Brain microvascular endothelial cell (primary cell): ENCODE measurements at regions not wholly inside any gene's neighbourhood (a gene's known extent, or its start where the extent isn't known, plus 50 kb on each side); places are given as distances from the start of the nearest gene placed in this dataset.

Source experiments
- DNase-seq: peaks from one replicate; pipeline ENCODE4 v3.0.0-alpha.2; 2020
- H3K27ac ChIP-seq: fragments of 250-450 bp; sonication (Bioruptor Pico); 2 replicates; pipeline ENCODE4 v1.5.1; 2020; ENCODE audit warnings: mild to moderate bottlenecking, moderate library complexity
- H3K27me3 ChIP-seq: fragments of 250-450 bp; sonication (Bioruptor Pico); replicated peaks from 2 replicates; pipeline ENCODE4 v1.5.1; 2020; ENCODE audit warnings: mild to moderate bottlenecking
- H3K36me3 ChIP-seq: fragments of 250-450 bp; sonication (Bioruptor Pico); replicated peaks from 2 replicates; pipeline ENCODE4 v1.5.1; 2020; ENCODE audit warnings: mild to moderate bottlenecking
- H3K4me3 ChIP-seq: 2 replicates; pipeline ENCODE4 v1.5.1; 2011; ENCODE audit warnings: low read depth, mild to moderate bottlenecking, control low read depth, low read length, moderate library complexity
- CTCF ChIP-seq: IDR thresholded peaks from 2 replicates; pipeline ENCODE4 v1.5.1; 2011; ENCODE audit warnings: low read depth, mild to moderate bottlenecking, moderate library complexity, low read length, control low read depth, inconsistent platforms; ENCODE audit errors: missing control alignments
- in situ Hi-C: cut with HindIII; loops from 2 replicates; pipeline ENCODE4 v1.10.0; 2017; ENCODE audit warnings: low sequenced_read_pairs, low pct_ligation_motif_present

DNA sequence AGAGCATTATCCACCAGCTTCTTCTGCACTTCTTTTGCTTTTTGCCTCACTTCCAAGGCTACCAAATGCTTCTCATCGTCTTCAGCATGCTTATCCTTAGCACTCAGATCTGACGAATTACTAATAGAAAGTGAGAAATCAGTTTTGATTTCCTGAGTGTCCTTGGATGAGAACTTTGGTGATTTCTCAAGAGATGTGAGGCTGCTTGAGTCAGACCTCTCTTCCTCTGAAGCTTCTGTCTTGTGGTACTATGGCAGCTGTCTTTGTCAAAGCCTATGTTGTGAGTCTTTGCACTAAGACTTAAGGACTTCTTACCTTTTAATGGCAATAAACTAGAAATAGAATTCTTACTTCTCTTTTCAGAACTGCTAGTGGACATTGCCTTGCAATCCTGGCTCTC, 169.9 kb downstream of the CPE start:
- in situ Hi-C loops, result loop anchor here (25.0 kb wide), 1 partner anchor 539 kb away; no protein-coding TSS in a partner anchor

GRCh38 chr4:165553221-165553810, 174.5 kb downstream of the CPE start:
- Histone ChIP-seq H3K27ac (no peak overlapping the region), H3K36me3 (no peaks in the 10 kb centered on the region), H3K4me3 (no peak overlapping the region), H3K27me3 (no peaks in the 10 kb centered on the region)
- DNase-seq, result no peak
- in situ Hi-C loops, result no loop called here
- no peak for TF ChIP-seq CTCF

More for the DNA sequence above, 169.9 kb downstream of the CPE start:
- Histone ChIP-seq H3K4me3 (no peak overlapping the region), H3K36me3 (no peaks in the 10 kb centered on the region), H3K27me3 (no peaks in the 10 kb centered on the region), H3K27ac (no peak overlapping the region)
- no peak for DNase-seq
- no peak for TF ChIP-seq CTCF

- H3K27ac ChIP-seq, result no peak overlapping the region
- no peaks in the 10 kb centered on the region for H3K27me3 ChIP-seq
- no peak for DNase-seq
- no peak for TF ChIP-seq CTCF
- no peak overlapping the region for H3K4me3 ChIP-seq
- no peaks in the 10 kb centered on the region for H3K36me3 ChIP-seq
- in situ Hi-C loops, result no loop called here
Measured at GRCh38 chr4:165555302-165555701, 176.5 kb downstream of the CPE start.

GRCh38 chr4:165556383-165556782, 177.6 kb downstream of the CPE start:
- Histone ChIP-seq H3K36me3 (no peaks in the 10 kb centered on the region), H3K27ac (no peak overlapping the region), H3K27me3 (no peaks in the 10 kb centered on the region), H3K4me3 (no peak overlapping the region)
- in situ Hi-C loops, result no loop called here
- no peak for DNase-seq
- TF ChIP-seq CTCF, result no peak

DNA sequence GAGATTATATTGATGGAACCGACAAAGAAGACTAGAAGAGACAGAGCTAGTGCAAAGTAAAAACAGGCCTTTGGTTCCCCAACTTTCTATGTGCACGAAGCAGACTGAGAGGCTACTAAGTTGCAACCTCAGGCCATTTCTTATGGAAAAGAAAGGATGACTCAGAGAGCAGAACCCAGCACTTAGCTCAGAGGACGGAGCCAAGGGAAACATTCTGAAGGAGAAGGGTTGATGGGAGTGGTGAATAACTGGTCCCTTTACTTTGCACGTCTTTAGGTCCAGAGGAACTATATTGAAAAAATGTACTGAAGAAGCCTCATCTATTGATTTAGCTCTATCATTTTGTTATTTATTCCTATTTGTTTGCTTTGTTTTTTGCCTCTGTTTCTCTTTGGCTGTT, 182.1 kb downstream of the CPE start:
- peak; percentile 3 for DNase-seq
- H3K27me3 ChIP-seq, result no peaks in the 10 kb centered on the region
- no peaks in the 10 kb centered on the region for H3K36me3 ChIP-seq
- H3K27ac ChIP-seq, result no peak overlapping the region
- H3K4me3 ChIP-seq, result no peak overlapping the region
- TF ChIP-seq CTCF, result no peak
- in situ Hi-C loops, result no loop called here

GRCh38 chr4:165563851-165564250, 185.0 kb downstream of the CPE start:
- no peaks in the 10 kb centered on the region for H3K36me3 ChIP-seq
- TF ChIP-seq CTCF, result no peak
- no peak for DNase-seq
- in situ Hi-C loops, result no loop called here
- no peaks in the 10 kb centered on the region for H3K27me3 ChIP-seq
- no peak overlapping the region for H3K4me3 ChIP-seq
- no peak overlapping the region for H3K27ac ChIP-seq
